ENCODE measurements at regions not wholly inside any gene's neighbourhood (a gene's known extent, or its start where the extent isn't known, plus 50 kb on each side); places are given as distances from the start of the nearest gene placed in this dataset.

DNA sequence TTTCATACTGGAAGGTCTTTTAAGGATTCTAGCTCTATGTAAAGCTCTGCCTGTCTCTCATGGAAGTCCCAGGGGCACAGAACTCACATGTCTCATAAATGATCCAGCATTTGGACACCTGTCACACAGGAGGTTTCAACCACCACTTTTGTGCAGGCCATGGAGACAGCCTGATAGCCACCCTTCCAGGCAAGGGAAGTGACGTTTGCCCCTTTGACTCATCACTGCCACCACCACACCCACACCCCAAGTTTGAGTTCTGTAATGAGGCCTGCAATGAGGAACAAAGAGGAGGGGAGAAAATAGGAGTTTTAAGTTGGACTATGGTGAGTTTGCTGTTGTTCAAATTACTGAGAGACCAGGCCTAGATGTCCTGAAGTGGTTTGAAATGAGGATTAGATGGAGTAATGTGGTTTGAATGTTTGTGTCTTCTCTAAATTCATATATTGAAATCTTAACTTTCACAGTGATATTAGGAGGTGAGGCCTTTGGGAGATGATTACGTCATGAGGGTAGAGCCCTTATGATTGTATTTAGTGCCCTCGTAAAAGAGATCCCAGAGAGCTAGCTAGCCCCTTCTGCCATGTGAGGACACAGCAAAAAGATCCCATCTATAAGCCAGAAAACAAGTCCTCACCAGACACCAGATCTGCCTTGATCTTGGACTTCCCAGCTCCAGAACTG, 175.3 kb upstream of the EPHA4 start:
- no peak for TF ChIP-seq USF1 (IDR thresholded peaks at IDR 0.05)
- TF ChIP-seq EP300 (IDR thresholded peaks at IDR 0.05; ENCODE audit: borderline replicate concordance): no peak
- no peak for TF ChIP-seq TCF12 (IDR thresholded peaks at IDR 0.05; ENCODE audit: low read depth)
- TF ChIP-seq MAX (IDR thresholded peaks at IDR 0.05): no peak
- TF ChIP-seq, protein P1, sequence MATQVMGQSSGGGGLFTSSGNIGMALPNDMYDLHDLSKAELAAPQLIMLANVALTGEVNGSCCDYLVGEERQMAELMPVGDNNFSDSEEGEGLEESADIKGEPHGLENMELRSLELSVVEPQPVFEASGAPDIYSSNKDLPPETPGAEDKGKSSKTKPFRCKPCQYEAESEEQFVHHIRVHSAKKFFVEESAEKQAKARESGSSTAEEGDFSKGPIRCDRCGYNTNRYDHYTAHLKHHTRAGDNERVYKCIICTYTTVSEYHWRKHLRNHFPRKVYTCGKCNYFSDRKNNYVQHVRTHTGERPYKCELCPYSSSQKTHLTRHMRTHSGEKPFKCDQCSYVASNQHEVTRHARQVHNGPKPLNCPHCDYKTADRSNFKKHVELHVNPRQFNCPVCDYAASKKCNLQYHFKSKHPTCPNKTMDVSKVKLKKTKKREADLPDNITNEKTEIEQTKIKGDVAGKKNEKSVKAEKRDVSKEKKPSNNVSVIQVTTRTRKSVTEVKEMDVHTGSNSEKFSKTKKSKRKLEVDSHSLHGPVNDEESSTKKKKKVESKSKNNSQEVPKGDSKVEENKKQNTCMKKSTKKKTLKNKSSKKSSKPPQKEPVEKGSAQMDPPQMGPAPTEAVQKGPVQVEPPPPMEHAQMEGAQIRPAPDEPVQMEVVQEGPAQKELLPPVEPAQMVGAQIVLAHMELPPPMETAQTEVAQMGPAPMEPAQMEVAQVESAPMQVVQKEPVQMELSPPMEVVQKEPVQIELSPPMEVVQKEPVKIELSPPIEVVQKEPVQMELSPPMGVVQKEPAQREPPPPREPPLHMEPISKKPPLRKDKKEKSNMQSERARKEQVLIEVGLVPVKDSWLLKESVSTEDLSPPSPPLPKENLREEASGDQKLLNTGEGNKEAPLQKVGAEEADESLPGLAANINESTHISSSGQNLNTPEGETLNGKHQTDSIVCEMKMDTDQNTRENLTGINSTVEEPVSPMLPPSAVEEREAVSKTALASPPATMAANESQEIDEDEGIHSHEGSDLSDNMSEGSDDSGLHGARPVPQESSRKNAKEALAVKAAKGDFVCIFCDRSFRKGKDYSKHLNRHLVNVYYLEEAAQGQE (IDR thresholded peaks at IDR 0.05; ENCODE audit: low read depth): no peak

Measured in Ishikawa (cell line).